ENCODE measurements at regions not wholly inside any gene's neighbourhood (a gene's known extent, or its start where the extent isn't known, plus 50 kb on each side); places are given as distances from the start of the nearest gene placed in this dataset.

DNA sequence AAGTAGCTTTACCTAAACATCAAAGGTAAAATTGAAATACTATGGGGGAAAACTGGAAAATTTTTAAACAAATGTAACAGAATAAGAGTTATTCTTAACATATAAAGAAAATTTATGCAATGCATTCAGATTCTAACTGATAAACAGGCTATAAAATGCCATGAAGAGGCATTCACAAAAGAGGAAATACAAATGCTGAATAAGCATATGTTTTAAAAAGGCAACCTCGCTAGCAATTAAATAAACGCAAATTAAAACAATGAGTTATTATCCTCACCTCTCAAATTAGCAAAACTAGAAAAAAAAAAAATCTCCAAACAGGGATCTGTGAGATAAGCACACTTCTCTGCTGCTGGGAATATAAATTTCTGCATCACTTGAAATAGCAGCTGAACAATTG lies 63.2 kb upstream of the BRINP1 start:
- H2AFZ ChIP-seq (ENCODE audit: insufficient read depth, low read depth, low read length, poor library complexity, severe bottlenecking), result no peak overlapping the region
- no peak overlapping the region for H3K9ac ChIP-seq (ENCODE audit: insufficient read depth, low read length, poor library complexity, severe bottlenecking)
- no peak overlapping the region for H3K27ac ChIP-seq (ENCODE audit: low read depth in 1 of 2, low read length in 2 of 2)
- no peaks in the 10 kb centered on the region for H3K27me3 Mint-ChIP-seq (ENCODE audit: low read depth in 3 of 3)
- intact Hi-C loops (cut with micrococcal nuclease), result no loop called here
- no peak overlapping the region for H3K4me3 ChIP-seq (replicated peaks in 1 of 3; ENCODE audit: low read depth in 2 of 3, low read length in 3 of 3)
- TF ChIP-seq, protein P1, sequence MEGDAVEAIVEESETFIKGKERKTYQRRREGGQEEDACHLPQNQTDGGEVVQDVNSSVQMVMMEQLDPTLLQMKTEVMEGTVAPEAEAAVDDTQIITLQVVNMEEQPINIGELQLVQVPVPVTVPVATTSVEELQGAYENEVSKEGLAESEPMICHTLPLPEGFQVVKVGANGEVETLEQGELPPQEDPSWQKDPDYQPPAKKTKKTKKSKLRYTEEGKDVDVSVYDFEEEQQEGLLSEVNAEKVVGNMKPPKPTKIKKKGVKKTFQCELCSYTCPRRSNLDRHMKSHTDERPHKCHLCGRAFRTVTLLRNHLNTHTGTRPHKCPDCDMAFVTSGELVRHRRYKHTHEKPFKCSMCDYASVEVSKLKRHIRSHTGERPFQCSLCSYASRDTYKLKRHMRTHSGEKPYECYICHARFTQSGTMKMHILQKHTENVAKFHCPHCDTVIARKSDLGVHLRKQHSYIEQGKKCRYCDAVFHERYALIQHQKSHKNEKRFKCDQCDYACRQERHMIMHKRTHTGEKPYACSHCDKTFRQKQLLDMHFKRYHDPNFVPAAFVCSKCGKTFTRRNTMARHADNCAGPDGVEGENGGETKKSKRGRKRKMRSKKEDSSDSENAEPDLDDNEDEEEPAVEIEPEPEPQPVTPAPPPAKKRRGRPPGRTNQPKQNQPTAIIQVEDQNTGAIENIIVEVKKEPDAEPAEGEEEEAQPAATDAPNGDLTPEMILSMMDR (IDR thresholded peaks at IDR 0.05), result no peak
- no peaks in the 10 kb centered on the region for H3K4me1 Mint-ChIP-seq
- no peaks in the 10 kb centered on the region for H3K9me3 ChIP-seq (replicated peaks in 1 of 2; ENCODE audit: control insufficient read depth in 1 of 2, insufficient read depth in 1 of 2, low read length in 2 of 2)
- H3K4me3 Mint-ChIP-seq, result no peak overlapping the region
- H3K27me3 ChIP-seq (ENCODE audit: control insufficient read depth in 2 of 2, insufficient read depth in 2 of 2, low read length in 2 of 2), result no peaks in the 10 kb centered on the region
- H3K4me1 ChIP-seq (ENCODE audit: control insufficient read depth in 1 of 2, insufficient read depth in 2 of 2, low read length in 2 of 2), result no peaks in the 10 kb centered on the region
- DNase-seq, result no peak
- H3K27ac Mint-ChIP-seq, result no peak overlapping the region
- H3K4me2 ChIP-seq (replicated peaks; ENCODE audit: extremely low read depth, low read length, poor library complexity, severe bottlenecking), result no peak overlapping the region
- H3K36me3 ChIP-seq (replicated peaks in 1 of 2; ENCODE audit: control insufficient read depth in 1 of 2, insufficient read depth in 2 of 2, low read length in 2 of 2), result no peaks in the 10 kb centered on the region
- no CpG with 5 or more reads among the region's 2 CpGs for WGBS (ENCODE audit: insufficient coverage)
- peaks cover 0 to 5% (median 2%) of the 10 kb centered on the region in 7 donors for H3K9me3 Mint-ChIP-seq
- no peaks in the 10 kb centered on the region for H4K20me1 ChIP-seq (ENCODE audit: insufficient read depth, low read length)
- no peaks in the 10 kb centered on the region for H3K36me3 Mint-ChIP-seq
- no peaks in the 10 kb centered on the region for H3K79me2 ChIP-seq (ENCODE audit: insufficient read depth, low read length)

DNA sequence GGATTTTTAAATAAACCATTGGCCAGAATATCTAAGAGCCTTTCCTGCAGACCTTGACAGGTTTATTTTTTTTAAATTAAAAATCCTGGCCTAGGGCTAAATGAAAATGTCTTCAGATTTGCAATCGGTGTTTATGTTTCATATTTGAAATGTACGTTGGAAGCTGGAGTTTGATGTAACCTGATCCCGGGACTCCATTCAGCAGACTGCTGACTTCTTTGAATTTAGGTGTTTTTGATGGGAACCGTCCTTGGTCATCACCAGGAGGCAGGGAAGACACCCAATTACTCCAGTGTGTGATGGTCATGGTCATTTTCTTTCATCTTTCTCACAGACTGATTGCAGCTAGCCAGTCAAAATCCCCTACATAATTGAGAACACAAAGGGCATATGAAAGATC lies 60.1 kb upstream of the BRINP1 start:
- Histone ChIP-seq H3K4me3 (replicated peaks in 1 of 3; ENCODE audit: low read depth in 2 of 3, low read length in 3 of 3) (no peak overlapping the region), H2AFZ (ENCODE audit: insufficient read depth, low read depth, low read length, poor library complexity, severe bottlenecking) (no peak overlapping the region), H3K4me2 (replicated peaks; ENCODE audit: extremely low read depth, low read length, poor library complexity, severe bottlenecking) (no peak overlapping the region), H3K27me3 (ENCODE audit: control insufficient read depth in 2 of 2, insufficient read depth in 2 of 2, low read length in 2 of 2) (no peaks in the 10 kb centered on the region), H3K36me3 (replicated peaks in 1 of 2; ENCODE audit: control insufficient read depth in 1 of 2, insufficient read depth in 2 of 2, low read length in 2 of 2) (no peaks in the 10 kb centered on the region), H3K9ac (ENCODE audit: insufficient read depth, low read length, poor library complexity, severe bottlenecking) (no peak overlapping the region), H3K4me1 (ENCODE audit: control insufficient read depth in 1 of 2, insufficient read depth in 2 of 2, low read length in 2 of 2) (no peaks in the 10 kb centered on the region), H3K79me2 (ENCODE audit: insufficient read depth, low read length) (no peaks in the 10 kb centered on the region), H3K9me3 (replicated peaks in 1 of 2; ENCODE audit: control insufficient read depth in 1 of 2, insufficient read depth in 1 of 2, low read length in 2 of 2) (no peaks in the 10 kb centered on the region), H3K27ac (ENCODE audit: low read depth in 1 of 2, low read length in 2 of 2) (no peak overlapping the region), H4K20me1 (ENCODE audit: insufficient read depth, low read length) (no peaks in the 10 kb centered on the region)
- Mint-ChIP-seq H3K36me3 (no peaks in the 10 kb centered on the region), H3K27me3 (ENCODE audit: low read depth in 3 of 3) (peaks cover 0 to 3% (median 0%) of the 10 kb centered on the region in 3 donors), H3K9me3 (peaks cover 0 to 5% (median 4%) of the 10 kb centered on the region in 7 donors), H3K4me1 (no peaks in the 10 kb centered on the region), H3K27ac (no peak overlapping the region), H3K4me3 (no peak overlapping the region)
- intact Hi-C loops (cut with micrococcal nuclease), result no loop called here
- TF ChIP-seq, protein P1 (IDR thresholded peaks at IDR 0.05), result no peak
- DNase-seq, result no peak
- 93% methylated on average over 4 of the region's 4 CpGs for WGBS (ENCODE audit: insufficient coverage)

All from CD14-positive monocyte (primary cell).